Endodermal cell (in vitro differentiated cells): ENCODE measurements at regions not wholly inside any gene's neighbourhood (a gene's known extent, or its start where the extent isn't known, plus 50 kb on each side); places are given as distances from the start of the nearest gene placed in this dataset.

Experiments used
- DNase-seq: peaks from one replicate; pipeline ENCODE4 v3.0.0-alpha.2; 2017
- H3K27ac ChIP-seq: 2 replicates; pipeline ENCODE4 v1.5.1; 2013; ENCODE audit warnings: mild to moderate bottlenecking, low read depth, low read length, moderate library complexity
- H3K27me3 ChIP-seq: 2 replicates; pipeline ENCODE4 v1.6.1; 2013; ENCODE audit warnings: mild to moderate bottlenecking, low read length, moderate library complexity; ENCODE audit not compliant: insufficient read depth, control insufficient read depth, poor library complexity, severe bottlenecking
- H3K36me3 ChIP-seq: 2 replicates; pipeline ENCODE4 v1.7.0; 2013; ENCODE audit warnings: mild to moderate bottlenecking, low read length, moderate library complexity; ENCODE audit not compliant: control insufficient read depth, insufficient read depth
- H3K4me1 ChIP-seq: one replicate; pipeline ENCODE4 v1.7.0; 2013; ENCODE audit warnings: low read length; ENCODE audit not compliant: control insufficient read depth, insufficient read depth
- H3K4me3 ChIP-seq: 2 replicates; pipeline ENCODE4 v1.5.1; 2013; ENCODE audit warnings: mild to moderate bottlenecking, low read length, moderate library complexity
- H3K9ac ChIP-seq: 2 replicates; pipeline ENCODE4 v1.6.1; 2013; ENCODE audit warnings: mild to moderate bottlenecking, low read length, moderate library complexity; ENCODE audit not compliant: poor library complexity, severe bottlenecking; ENCODE audit errors: extremely low read depth
- H3K9me3 ChIP-seq: 2 replicates; pipeline ENCODE4 v1.6.1; 2013; ENCODE audit warnings: mild to moderate bottlenecking, low read length, moderate library complexity; ENCODE audit not compliant: control insufficient read depth
- H3K27ac Mint-ChIP-seq: 2 replicates; pipeline ENCODE4 v1.8.0; 2020; ENCODE audit warnings: mixed read lengths
- H3K27me3 Mint-ChIP-seq: 2 replicates; pipeline ENCODE4 v1.8.0; 2021; ENCODE audit warnings: mild to moderate bottlenecking, mixed read lengths; ENCODE audit not compliant: insufficient read depth
- H3K36me3 Mint-ChIP-seq: 2 replicates; pipeline ENCODE4 v1.8.0; 2020; ENCODE audit warnings: low read depth, mixed read lengths
- H3K4me1 Mint-ChIP-seq: 2 replicates; pipeline ENCODE4 v1.8.0; 2020; ENCODE audit warnings: mixed read lengths
- H3K4me3 Mint-ChIP-seq: 2 replicates; pipeline ENCODE4 v1.8.0; 2020; ENCODE audit warnings: mild to moderate bottlenecking, moderate library complexity, mixed read lengths
- H3K9me3 Mint-ChIP-seq: 2 replicates; pipeline ENCODE4 v1.8.0; 2020; ENCODE audit warnings: mild to moderate bottlenecking, mixed read lengths
- CTCF ChIP-seq: fragments of 200-600 bp; sonication (generic); conservative IDR thresholded peaks from 2 replicates; pipeline ENCODE4 v1.5.0; 2021; ENCODE audit warnings: antibody characterized with exemption, mild to moderate bottlenecking
- WGBS, 2 experiments: methylation state at CpG; one replicate each; pipeline versions ENCODE4 v1.1.5 to v1.1.7; 2013; ENCODE audit warnings: missing lambda C conversion rate in 2 of 2, mixed read lengths in 1 of 2; ENCODE audit not compliant: insufficient coverage in 1 of 2, insufficient read length in 1 of 2; 5-methylcytosine and 5-hydroxymethylcytosine counted together

- Mint-ChIP-seq H3K4me3 (no peak overlapping the region), H3K27ac (no peak overlapping the region), H3K4me1 (peaks cover 4% of the 10 kb centered on the region), H3K36me3 (no peaks in the 10 kb centered on the region), H3K27me3 (no peaks in the 10 kb centered on the region), H3K9me3 (peaks cover 3% of the 10 kb centered on the region)
- no peaks in the 10 kb centered on the region for H3K4me1 ChIP-seq
- H3K27me3 ChIP-seq: no peaks in the 10 kb centered on the region
- H3K4me3 ChIP-seq: no peak overlapping the region
- no peak overlapping the region for H3K27ac ChIP-seq
- no peaks in the 10 kb centered on the region for H3K9me3 ChIP-seq
- no peak overlapping the region for H3K9ac ChIP-seq
- no peaks in the 10 kb centered on the region for H3K36me3 ChIP-seq
- DNase-seq: no peak
- TF ChIP-seq CTCF: no peak
Measured at GRCh38 chr12:90827567-90827966, 127.4 kb downstream of the CCER1 start.

- peak overlapping the region; percentile 27 for H3K27ac ChIP-seq
- no peak overlapping the region for H3K4me3 ChIP-seq
- H3K27ac Mint-ChIP-seq: no peak overlapping the region
- no peak overlapping the region for H3K9ac ChIP-seq
- no peak overlapping the region for H3K4me3 Mint-ChIP-seq
- H3K27me3 Mint-ChIP-seq: no peaks in the 10 kb centered on the region
- H3K9me3 Mint-ChIP-seq: peaks cover 3% of the 10 kb centered on the region
- no peaks in the 10 kb centered on the region for H3K36me3 Mint-ChIP-seq
- no peaks in the 10 kb centered on the region for H3K36me3 ChIP-seq
- H3K27me3 ChIP-seq: no peaks in the 10 kb centered on the region
- H3K4me1 ChIP-seq: no peaks in the 10 kb centered on the region
- no peak for TF ChIP-seq CTCF
- no peak for DNase-seq
- no peaks in the 10 kb centered on the region for H3K9me3 ChIP-seq
- WGBS, 2 experiments: 59 to 85% methylated on average over 2 to 3 of the region's 3 CpGs
- H3K4me1 Mint-ChIP-seq: peaks cover 4% of the 10 kb centered on the region
Measured at GRCh38 chr12:90826036-90826435, 128.9 kb downstream of the CCER1 start.

GRCh38 chr12:90823859-90824258, 131.1 kb downstream of the CCER1 start:
- Histone ChIP-seq H3K9me3 (no peaks in the 10 kb centered on the region), H3K27ac (no peak overlapping the region), H3K9ac (no peak overlapping the region), H3K4me3 (no peak overlapping the region), H3K36me3 (no peaks in the 10 kb centered on the region), H3K4me1 (no peaks in the 10 kb centered on the region), H3K27me3 (no peaks in the 10 kb centered on the region)
- DNase-seq: no peak
- Mint-ChIP-seq H3K9me3 (peaks cover 3% of the 10 kb centered on the region), H3K4me3 (no peak overlapping the region), H3K27me3 (no peaks in the 10 kb centered on the region), H3K36me3 (no peaks in the 10 kb centered on the region), H3K27ac (no peak overlapping the region), H3K4me1 (peaks cover 4% of the 10 kb centered on the region)
- 93% methylated on average over 32 of the region's 32 CpGs; no CpG with 5 or more reads in 1 of the 2 experiments for WGBS, 2 experiments
- no peak for TF ChIP-seq CTCF
